PC-3 (cell line): ENCODE measurements at regions not wholly inside any gene's neighbourhood (a gene's known extent, or its start where the extent isn't known, plus 50 kb on each side); places are given as distances from the start of the nearest gene placed in this dataset.

Experiments used
- ATAC-seq: fragments of 200-7000 bp; cut with Tn5 transposase; 2 replicates; pipeline ENCODE4 v1.9.1; 2020; ENCODE audit warnings: mild to moderate bottlenecking, moderate library complexity
- BruUV-seq: library from RNA; stranded (reverse); fragments of 400-500 nt; replicated peaks from 2 replicates; lab custom pipeline; 2021; lab: Mats Ljungman, UMichigan
- CTCF ChIA-PET: fragments of 300-600 bp; sonication (Branson Sonifier 250); formaldehyde crosslinking; loops from one replicate; lab custom pipeline; 2022; ENCODE audit warnings: antibody characterized with exemption; lab: Charles Lee
- POLR2A ChIA-PET: fragments of 300-600 bp; sonication (Branson Sonifier 250); formaldehyde crosslinking; loops from one replicate; lab custom pipeline; 2022; ENCODE audit warnings: antibody characterized with exemption; ENCODE audit not compliant: unreplicated experiment; lab: Charles Lee
- DNase-seq: peaks from one replicate; pipeline ENCODE4 v3.0.0-alpha.2; 2015
- H2AFZ ChIP-seq: fragments of 300-600 bp; sonication (generic); 2 replicates; pipeline ENCODE4 v1.6.0; 2016; ENCODE audit warnings: antibody characterized with exemption, low read length
- H3F3A ChIP-seq: fragments of 300-600 bp; sonication (generic); one replicate; pipeline ENCODE4 v1.6.0; 2017; ENCODE audit warnings: antibody characterized with exemption, low read length, control low read depth, mild to moderate bottlenecking; ENCODE audit not compliant: unreplicated experiment
- H3K27ac ChIP-seq: fragments of 300-600 bp; sonication (generic); 2 replicates; pipeline ENCODE4 v1.5.1; 2016; ENCODE audit warnings: mild to moderate bottlenecking, low read length
- H3K27me3 ChIP-seq: fragments of 300-600 bp; sonication (generic); 2 replicates; pipeline ENCODE4 v1.6.1; 2016; ENCODE audit warnings: low read length, mixed read lengths
- H3K36me3 ChIP-seq: fragments of 300-600 bp; sonication (generic); 2 replicates; pipeline ENCODE4 v1.6.1; 2016; ENCODE audit warnings: low read depth, mixed run types, low read length, mixed read lengths
- H3K4me1 ChIP-seq: fragments of 300-600 bp; sonication (generic); 2 replicates; pipeline ENCODE4 v1.5.1; 2016; ENCODE audit warnings: low read length; ENCODE audit not compliant: insufficient read depth
- H3K4me2 ChIP-seq: fragments of 300-600 bp; sonication (generic); 2 replicates; pipeline ENCODE4 v1.6.0; 2016; ENCODE audit warnings: low read length
- H3K4me3 ChIP-seq: fragments of 300-600 bp; sonication (generic); 2 replicates; pipeline ENCODE4 v1.5.1; 2016; ENCODE audit warnings: mild to moderate bottlenecking, low read length, mixed read lengths
- H3K79me2 ChIP-seq: fragments of 300-600 bp; sonication (generic); 2 replicates; pipeline ENCODE4 v1.6.1; 2017; ENCODE audit warnings: low read length, mixed read lengths
- H3K9ac ChIP-seq: fragments of 300-600 bp; sonication (generic); 2 replicates; pipeline ENCODE4 v1.6.0; 2016; ENCODE audit warnings: mild to moderate bottlenecking, low read length
- H3K9me2 ChIP-seq: fragments of 300-600 bp; sonication (generic); replicated peaks from 2 replicates; pipeline ENCODE4 v1.6.1; 2016; ENCODE audit warnings: mixed run types, low read length, mixed read lengths
- H3K9me3 ChIP-seq: fragments of 300-600 bp; sonication (generic); 2 replicates; pipeline ENCODE4 v1.6.1; 2016; ENCODE audit warnings: low read length, mixed read lengths
- H4K20me1 ChIP-seq: fragments of 300-600 bp; sonication (generic); 2 replicates; pipeline ENCODE4 v1.6.1; 2016; ENCODE audit warnings: low read length, mixed read lengths
- CTCF ChIP-seq: fragments of 300-600 bp; sonication (generic); conservative IDR thresholded peaks from 2 replicates; pipeline ENCODE4 v1.5.1; 2017; ENCODE audit warnings: antibody characterized with exemption, low read depth, mild to moderate bottlenecking, low read length
- EZH2 ChIP-seq: fragments of 300-600 bp; sonication (generic); IDR thresholded peaks from one replicate; pipeline ENCODE4 v1.6.1; 2017; ENCODE audit warnings: antibody characterized with exemption, mild to moderate bottlenecking, low read length; ENCODE audit not compliant: unreplicated experiment
- EZH2phosphoT487 ChIP-seq: fragments of 300-600 bp; sonication (generic); IDR thresholded peaks from 2 replicates; pipeline ENCODE4 v1.6.1; 2018; ENCODE audit warnings: mild to moderate bottlenecking, antibody characterized with exemption, low read length, borderline replicate concordance
- intact Hi-C: fragments of 100-400 bp; cut with micrococcal nuclease; formaldehyde crosslinking; loops from 2 replicates; pipeline ENCODE4 v1.9.0; 2023

- no peak overlapping the region for H2AFZ ChIP-seq
- ChIA-PET CTCF (interaction anchor here (0.9 kb wide), 1 partner anchor 65 kb away, joined by 3 read pairs; no protein-coding TSS in a partner anchor), POLR2A (no interaction called here)
- peaks cover 26% of the 10 kb centered on the region for H3K4me1 ChIP-seq
- no peaks in the 10 kb centered on the region for H3K9me3 ChIP-seq
- TF ChIP-seq CTCF (no peak), EZH2 (no peak), EZH2phosphoT487 (0 out of 2 replicates have a peak, but pooled peaks have one; percentile 35)
- H3F3A ChIP-seq, result no peaks in the 10 kb centered on the region
- no TSS peak for BruUV-seq
- H3K27ac ChIP-seq, result peak overlapping the region; percentile 99
- peaks cover 34% of the 10 kb centered on the region for H4K20me1 ChIP-seq
- peaks cover 89% of the 10 kb centered on the region for H3K79me2 ChIP-seq
- peak; percentile 7 for ATAC-seq
- peaks cover 39% of the 10 kb centered on the region for H3K36me3 ChIP-seq
- peak; percentile 89 for DNase-seq
- H3K4me3 ChIP-seq, result peak overlapping the region; percentile 94
- peak overlapping the region; percentile 100 for H3K4me2 ChIP-seq
- no peaks in the 10 kb centered on the region for H3K9me2 ChIP-seq
- H3K27me3 ChIP-seq, result no peaks in the 10 kb centered on the region
- H3K9ac ChIP-seq, result peak overlapping the region; percentile 99
- intact Hi-C loops, result no loop called here
Measured at GRCh38 chr22:46071451-46072109, 78.7 kb upstream of the PPARA start.

DNA sequence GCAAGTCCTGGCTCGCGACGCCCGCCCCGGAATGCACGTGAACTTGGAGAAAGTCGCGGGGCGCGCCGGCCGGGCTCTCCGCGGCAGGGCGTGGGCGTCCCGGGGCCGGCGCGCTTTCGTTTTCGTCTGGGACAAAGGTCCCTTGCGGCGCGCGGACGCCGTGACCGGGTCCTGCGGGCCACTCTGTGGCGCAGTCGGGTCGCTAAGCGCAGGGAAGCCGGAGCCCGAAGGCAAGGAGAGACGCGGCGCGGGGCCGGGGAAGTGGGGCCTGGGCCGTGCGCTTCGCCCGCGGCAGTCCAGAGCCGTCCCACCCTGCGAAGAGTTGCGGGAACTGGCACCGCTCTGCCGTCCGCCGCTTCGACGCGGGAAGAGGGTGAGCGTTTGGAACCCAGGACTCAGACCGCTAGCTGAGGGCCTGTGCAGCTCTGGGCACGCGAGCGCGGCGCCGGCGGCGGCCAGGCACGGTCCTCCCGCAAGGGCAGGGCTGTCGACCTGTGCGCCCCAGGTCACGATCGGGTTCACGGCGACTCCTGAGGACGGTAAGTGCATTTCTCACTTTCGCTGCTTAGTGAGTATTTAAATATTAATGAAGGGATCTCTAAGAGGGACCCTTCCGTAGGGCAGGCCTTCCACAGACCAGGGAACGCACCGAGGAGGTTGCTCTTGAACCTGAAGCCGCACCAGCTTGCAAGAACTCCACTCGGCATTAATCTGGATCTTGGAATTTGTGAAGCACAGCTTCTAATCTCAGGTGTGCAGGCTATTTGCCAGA, 78.0 kb upstream of the PPARA start:
- no TSS peak for BruUV-seq
- DNase-seq, result peak; percentile 33
- peaks cover 2% of the 10 kb centered on the region for H3F3A ChIP-seq

More for the DNA sequence above, 78.0 kb upstream of the PPARA start:
- TF ChIP-seq EZH2 (no peak), CTCF (no peak), EZH2phosphoT487 (no peak)
- H3K9me3 ChIP-seq, result no peaks in the 10 kb centered on the region
- H3K27me3 ChIP-seq, result no peaks in the 10 kb centered on the region
- ATAC-seq, result no peak
- peaks cover 27% of the 10 kb centered on the region for H3K4me1 ChIP-seq
- H3K4me2 ChIP-seq, result peak overlapping the region; percentile 100
- no peak overlapping the region for H2AFZ ChIP-seq
- ChIA-PET CTCF (no interaction called here), POLR2A (no interaction called here)
- H3K4me3 ChIP-seq, result peak overlapping the region; percentile 94
- H3K9me2 ChIP-seq, result no peaks in the 10 kb centered on the region
- H4K20me1 ChIP-seq, result peaks cover 34% of the 10 kb centered on the region
- H3K36me3 ChIP-seq, result peaks cover 45% of the 10 kb centered on the region
- peak overlapping the region; percentile 99 for H3K27ac ChIP-seq
- H3K9ac ChIP-seq, result peak overlapping the region; percentile 99
- H3K79me2 ChIP-seq, result peaks cover 89% of the 10 kb centered on the region
- intact Hi-C loops, result no loop called here
